B cell (primary cell): ENCODE measurements at regions not wholly inside any gene's neighbourhood (a gene's known extent, or its start where the extent isn't known, plus 50 kb on each side); places are given as distances from the start of the nearest gene placed in this dataset.

Source experiments
- ATAC-seq: fragments of 200-7000 bp; cut with Tn5 transposase; one replicate; pipeline ENCODE4 v1.10.0; 2021; ENCODE audit warnings: low read depth, mild to moderate bottlenecking, moderate number of reproducible peaks, moderate library complexity
- CTCF ChIA-PET: fragments of 350-600 bp; sonication (Branson Sonifier 250); formaldehyde crosslinking; loops from one replicate; lab custom pipeline; 2021; ENCODE audit warnings: antibody characterized with exemption, inconsistent platforms; lab: Charles Lee
- POLR2A ChIA-PET: fragments of 350-600 bp; sonication (Branson Sonifier 250); formaldehyde crosslinking; loops from one replicate; lab custom pipeline; 2021; ENCODE audit warnings: antibody characterized with exemption; lab: Charles Lee
- DNase-seq: peaks from one replicate; pipeline ENCODE4 v3.0.0; 2013
- H2AFZ ChIP-seq: 2 replicates; pipeline ENCODE4 v1.6.1; 2012; ENCODE audit warnings: mild to moderate bottlenecking, low read depth, low read length; ENCODE audit not compliant: insufficient read depth, poor library complexity, severe bottlenecking
- H3K27ac ChIP-seq, 2 donors: 1 replicate in 1 of 2; 2 replicates in 1 of 2; pipeline ENCODE4 v1.5.1; 2012 to 2013; ENCODE audit warnings: low read length in 2 of 2, mild to moderate bottlenecking in 2 of 2, moderate library complexity in 1 of 2
- H3K27me3 ChIP-seq, 4 experiments: fragments of 200-600 bp in 1 of 4; sonication (generic) in 1 of 4; replicated peaks in 1 of 4; 1 replicate in 2 of 4; 2 replicates in 2 of 4; pipeline versions ENCODE4 v1.6.1 to v1.7.0; 2013 to 2016; ENCODE audit warnings: low read length in 3 of 4, mild to moderate bottlenecking in 2 of 4, mixed read lengths in 1 of 4, moderate library complexity in 1 of 4; ENCODE audit not compliant: insufficient read depth in 4 of 4, control insufficient read depth in 3 of 4; ENCODE audit errors: control extremely low read depth in 1 of 4
- H3K36me3 ChIP-seq, 2 experiments: replicated peaks in 1 of 2; 1 replicate in 1 of 2; 2 replicates in 1 of 2; pipeline versions ENCODE4 v1.6.1 to v1.7.1; 2013; ENCODE audit warnings: low read length in 1 of 2; ENCODE audit not compliant: insufficient read depth in 2 of 2, control insufficient read depth in 1 of 2; ENCODE audit errors: control extremely low read depth in 1 of 2, extremely low read depth in 1 of 2
- H3K4me1 ChIP-seq, 2 donors: fragments of 200-600 bp in 1 of 2; sonication (generic) in 1 of 2; 1 replicate in 1 of 2; 2 replicates in 1 of 2; pipeline versions ENCODE4 v1.5.1 to v1.6.1; 2013 to 2017; ENCODE audit warnings: low read length in 2 of 2; ENCODE audit not compliant: control insufficient read depth in 2 of 2, insufficient read depth in 2 of 2
- H3K4me2 ChIP-seq: replicated peaks from 2 replicates; pipeline ENCODE3; 2012; ENCODE audit warnings: mild to moderate bottlenecking, low read depth, low read length; ENCODE audit not compliant: poor library complexity, severe bottlenecking
- H3K4me3 ChIP-seq, 5 experiments: fragments of 200-600 bp in 1 of 5; sonication (generic) in 1 of 5; 1 replicate in 3 of 5; 2 replicates in 2 of 5; pipeline versions ENCODE4 v1.5.1 to v1.7.0; 2011 to 2016; ENCODE audit warnings: low read length in 4 of 5, mild to moderate bottlenecking in 4 of 5, low read depth in 2 of 5, control low read depth in 1 of 5, moderate library complexity in 1 of 5; ENCODE audit not compliant: insufficient read depth in 1 of 5; ENCODE audit errors: control extremely low read depth in 1 of 5, extremely low read depth in 1 of 5
- H3K79me2 ChIP-seq: fragments of 200-600 bp; sonication (generic); one replicate; pipeline ENCODE4 v1.6.0; 2016; ENCODE audit warnings: low read length; ENCODE audit not compliant: control insufficient read depth, insufficient read depth
- H3K9ac ChIP-seq: fragments of 200-600 bp; sonication (generic); 2 replicates; pipeline ENCODE4 v1.6.1; 2017; ENCODE audit warnings: mild to moderate bottlenecking, low read length, moderate library complexity
- H3K9me3 ChIP-seq, 3 donors: one replicate each; pipeline versions ENCODE4 v1.6.1 to v1.7.1; 2013; ENCODE audit warnings: low read length in 2 of 3; ENCODE audit not compliant: control insufficient read depth in 2 of 3, insufficient read depth in 1 of 3; ENCODE audit errors: control extremely low read depth in 1 of 3
- H4K20me1 ChIP-seq: 2 replicates; pipeline ENCODE4 v1.6.0; 2012; ENCODE audit warnings: mild to moderate bottlenecking, low read length; ENCODE audit not compliant: insufficient read depth, control insufficient read depth, poor library complexity, severe bottlenecking
- H3K27ac Mint-ChIP-seq: one replicate; pipeline ENCODE4 v1.8.0; 2021; ENCODE audit warnings: mixed read lengths
- H3K27me3 Mint-ChIP-seq: one replicate; pipeline ENCODE4 v1.8.0; 2021; ENCODE audit warnings: mixed read lengths
- H3K4me1 Mint-ChIP-seq: one replicate; pipeline ENCODE4 v1.8.0; 2021; ENCODE audit warnings: mixed read lengths
- H3K4me3 Mint-ChIP-seq: one replicate; pipeline ENCODE4 v1.8.0; 2021; ENCODE audit warnings: mixed read lengths
- H3K9me3 Mint-ChIP-seq: one replicate; pipeline ENCODE4 v1.8.0; 2022; ENCODE audit warnings: mixed read lengths; ENCODE audit not compliant: insufficient read depth
- EZH2 ChIP-seq: IDR thresholded peaks from 2 replicates; pipeline ENCODE4 v1.6.1; 2012; ENCODE audit warnings: borderline replicate concordance, low read depth, mild to moderate bottlenecking, moderate library complexity, low read length; ENCODE audit not compliant: insufficient read depth, poor library complexity, severe bottlenecking
- WGBS: methylation state at CpG from one replicate; pipeline ENCODE4 v1.1.5; 2013; ENCODE audit warnings: missing lambda C conversion rate; ENCODE audit not compliant: insufficient coverage; 5-methylcytosine and 5-hydroxymethylcytosine counted together
- intact Hi-C: fragments of 100-400 bp; cut with micrococcal nuclease; formaldehyde crosslinking; loops from one replicate; pipeline ENCODE4 v1.10.0; 2022
- TF ChIP-seq, protein P1 (sequence below): fragments of 200-600 bp; IDR thresholded peaks from one replicate; pipeline ENCODE4 v1.8.0; 2022; ENCODE audit warnings: antibody characterized with exemption, mild to moderate bottlenecking

DNA sequence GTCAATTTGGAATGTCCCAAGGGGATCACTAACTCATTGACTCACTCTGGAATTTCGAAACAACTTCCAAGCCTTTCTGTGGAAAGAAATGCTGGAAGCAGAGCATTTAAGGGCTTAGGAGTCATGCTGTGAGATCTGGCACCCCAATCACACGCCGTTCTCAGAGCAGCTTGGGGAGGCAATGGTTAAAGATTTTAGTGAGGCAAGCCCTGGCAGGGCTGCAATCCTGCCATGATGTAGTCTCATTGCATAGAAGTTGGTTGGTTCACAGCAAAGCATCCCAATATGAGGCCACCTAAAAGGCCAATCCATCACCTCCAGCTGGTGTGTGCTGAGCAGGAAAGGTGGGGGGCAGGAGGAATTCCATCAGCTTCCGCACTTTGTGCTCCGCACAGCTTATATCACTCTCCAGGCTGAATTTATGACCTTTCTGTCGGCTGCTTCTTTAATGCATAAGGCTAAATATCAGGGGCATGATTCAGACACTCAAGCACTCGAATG, 1043.9 kb upstream of the POU3F3 start:
- H3K79me2 ChIP-seq: no peaks in the 10 kb centered on the region
- H3K4me1 ChIP-seq: no peaks in the 10 kb centered on the region
- intact Hi-C loops: no loop called here
- ChIA-PET POLR2A (no interaction called here), CTCF (no interaction called here)
- Mint-ChIP-seq H3K27ac (no peak overlapping the region), H3K4me1 (no peaks in the 10 kb centered on the region), H3K27me3 (no peaks in the 10 kb centered on the region), H3K4me3 (no peak overlapping the region), H3K9me3 (no peaks in the 10 kb centered on the region)
- no peak overlapping the region for H3K4me3 ChIP-seq
- no peaks in the 10 kb centered on the region for H4K20me1 ChIP-seq
- no peaks in the 10 kb centered on the region for H3K36me3 ChIP-seq
- H3K4me2 ChIP-seq: no peak overlapping the region
- H2AFZ ChIP-seq: no peak overlapping the region
- no peaks in the 10 kb centered on the region for H3K27me3 ChIP-seq
- no peak for TF ChIP-seq EZH2
- TF ChIP-seq, protein P1, sequence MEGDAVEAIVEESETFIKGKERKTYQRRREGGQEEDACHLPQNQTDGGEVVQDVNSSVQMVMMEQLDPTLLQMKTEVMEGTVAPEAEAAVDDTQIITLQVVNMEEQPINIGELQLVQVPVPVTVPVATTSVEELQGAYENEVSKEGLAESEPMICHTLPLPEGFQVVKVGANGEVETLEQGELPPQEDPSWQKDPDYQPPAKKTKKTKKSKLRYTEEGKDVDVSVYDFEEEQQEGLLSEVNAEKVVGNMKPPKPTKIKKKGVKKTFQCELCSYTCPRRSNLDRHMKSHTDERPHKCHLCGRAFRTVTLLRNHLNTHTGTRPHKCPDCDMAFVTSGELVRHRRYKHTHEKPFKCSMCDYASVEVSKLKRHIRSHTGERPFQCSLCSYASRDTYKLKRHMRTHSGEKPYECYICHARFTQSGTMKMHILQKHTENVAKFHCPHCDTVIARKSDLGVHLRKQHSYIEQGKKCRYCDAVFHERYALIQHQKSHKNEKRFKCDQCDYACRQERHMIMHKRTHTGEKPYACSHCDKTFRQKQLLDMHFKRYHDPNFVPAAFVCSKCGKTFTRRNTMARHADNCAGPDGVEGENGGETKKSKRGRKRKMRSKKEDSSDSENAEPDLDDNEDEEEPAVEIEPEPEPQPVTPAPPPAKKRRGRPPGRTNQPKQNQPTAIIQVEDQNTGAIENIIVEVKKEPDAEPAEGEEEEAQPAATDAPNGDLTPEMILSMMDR: no peak
- H3K9ac ChIP-seq: no peak overlapping the region
- DNase-seq: no peak
- peaks cover 0 to 5% (median 0%) of the 10 kb centered on the region in 3 donors for H3K9me3 ChIP-seq
- WGBS: 68% methylated on average over 6 of the region's 7 CpGs
- H3K27ac ChIP-seq: no peak overlapping the region
- ATAC-seq: no peak

DNA sequence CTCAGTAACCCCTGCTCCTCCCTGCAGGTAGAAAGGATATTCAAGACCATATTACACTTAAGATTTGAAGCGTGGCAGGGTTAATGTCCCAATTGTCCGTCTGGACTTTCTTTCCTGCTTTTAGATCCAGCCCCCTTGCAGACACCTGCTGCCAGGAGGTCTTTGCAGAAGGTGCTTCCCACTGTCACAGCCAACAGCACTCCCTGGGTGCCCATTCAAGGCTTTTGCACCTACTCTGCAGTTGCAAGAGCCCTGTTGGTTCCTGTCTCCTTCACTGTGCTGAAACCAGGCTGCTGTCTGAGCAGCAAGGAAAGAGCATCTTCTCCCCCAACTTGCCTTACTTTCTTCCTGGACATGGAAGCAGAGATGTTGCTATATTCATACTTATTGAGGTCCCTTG, 1043.0 kb upstream of the POU3F3 start:
- 72% methylated on average over 2 of the region's 2 CpGs for WGBS
- Mint-ChIP-seq H3K27me3 (no peaks in the 10 kb centered on the region), H3K4me1 (no peaks in the 10 kb centered on the region), H3K4me3 (no peak overlapping the region), H3K9me3 (no peaks in the 10 kb centered on the region), H3K27ac (no peak overlapping the region)
- H3K9me3 ChIP-seq: peaks cover 0 to 5% (median 0%) of the 10 kb centered on the region in 3 donors
- H2AFZ ChIP-seq: no peak overlapping the region
- intact Hi-C loops: no loop called here
- no peaks in the 10 kb centered on the region for H4K20me1 ChIP-seq
- no peak overlapping the region for H3K9ac ChIP-seq
- DNase-seq: no peak
- POLR2A ChIA-PET: no interaction called here
- TF ChIP-seq, protein P1: no peak
- no peak for TF ChIP-seq EZH2
- no peak overlapping the region for H3K27ac ChIP-seq
- no peak overlapping the region for H3K4me3 ChIP-seq
- H3K79me2 ChIP-seq: no peaks in the 10 kb centered on the region
- CTCF ChIA-PET: no interaction called here
- H3K4me2 ChIP-seq: no peak overlapping the region
- H3K4me1 ChIP-seq: no peaks in the 10 kb centered on the region
- no peak for ATAC-seq
- H3K27me3 ChIP-seq: no peaks in the 10 kb centered on the region
- H3K36me3 ChIP-seq: no peaks in the 10 kb centered on the region
